Stimulated activated CD8-positive, alpha-beta memory T cell treated with anti-CD3 and anti-CD28 coated beads, Interleukin-12 subunit alpha, Interleukin-12 subunit beta, amount 100 ng/mL, for 24 hours (primary cell): ENCODE measurements at regions not wholly inside any gene's neighbourhood (a gene's known extent, or its start where the extent isn't known, plus 50 kb on each side); places are given as distances from the start of the nearest gene placed in this dataset.

Experiments used
- DNase-seq: peaks from one replicate; pipeline ENCODE4 v3.0.0-alpha.2; 2020; ENCODE audit errors: extremely low read depth

DNA sequence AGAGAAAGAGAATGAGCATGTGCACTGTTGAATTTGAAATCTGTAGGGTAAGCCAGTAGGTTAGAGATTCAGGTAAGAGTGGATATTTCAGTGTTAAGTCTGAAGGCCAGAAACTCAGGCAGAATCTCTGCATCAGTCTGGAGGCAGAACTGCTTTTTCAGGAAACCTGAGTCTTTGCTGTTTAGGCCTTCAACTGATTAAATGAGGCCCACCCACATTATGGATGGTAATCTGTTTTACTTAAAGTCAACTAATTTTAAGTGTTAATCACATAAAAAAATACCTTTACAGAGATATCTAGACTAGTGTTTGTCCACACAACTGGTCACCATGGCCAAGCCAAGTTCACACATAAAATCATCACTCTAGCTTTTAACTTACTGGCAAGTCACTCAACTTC, 205.0 kb upstream of the DDHD1 start:
- DNase-seq: no peak

DNA sequence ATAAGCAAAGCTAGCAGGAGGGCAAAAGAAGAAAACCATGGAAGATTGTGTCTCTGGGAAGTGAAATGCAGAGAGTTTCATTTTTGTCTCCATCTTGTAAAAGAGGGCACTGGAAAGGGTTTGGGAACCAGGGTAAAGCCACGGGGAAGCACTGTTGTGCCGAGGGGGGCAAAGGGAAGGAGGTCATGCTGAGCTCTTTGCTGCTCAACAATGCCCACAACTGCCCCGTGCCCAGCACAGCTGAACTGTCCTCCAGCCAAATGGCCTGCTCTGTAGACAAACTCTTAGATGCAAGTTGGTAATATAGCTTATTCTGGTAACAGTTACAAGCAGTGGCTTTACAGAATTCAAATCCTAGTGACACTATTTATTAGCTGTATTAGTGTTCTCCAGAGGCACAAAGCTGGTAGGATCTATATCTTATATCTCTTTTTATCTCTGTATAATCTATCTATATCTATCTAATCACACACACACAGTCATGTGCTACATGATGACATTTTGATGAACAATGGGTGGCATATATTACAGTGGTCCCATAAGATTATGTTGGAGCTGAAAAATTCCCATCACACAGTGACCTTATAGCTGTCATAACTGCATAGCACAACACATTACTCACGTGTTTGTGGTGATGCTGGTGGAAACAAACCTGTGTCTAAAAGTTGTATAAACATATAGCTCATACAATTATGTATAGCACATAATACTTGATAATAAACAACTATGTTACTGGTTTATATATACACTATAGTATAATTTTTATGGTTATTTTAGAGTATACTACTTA, 203.4 kb upstream of the DDHD1 start:
- DNase-seq: no peak

DNA sequence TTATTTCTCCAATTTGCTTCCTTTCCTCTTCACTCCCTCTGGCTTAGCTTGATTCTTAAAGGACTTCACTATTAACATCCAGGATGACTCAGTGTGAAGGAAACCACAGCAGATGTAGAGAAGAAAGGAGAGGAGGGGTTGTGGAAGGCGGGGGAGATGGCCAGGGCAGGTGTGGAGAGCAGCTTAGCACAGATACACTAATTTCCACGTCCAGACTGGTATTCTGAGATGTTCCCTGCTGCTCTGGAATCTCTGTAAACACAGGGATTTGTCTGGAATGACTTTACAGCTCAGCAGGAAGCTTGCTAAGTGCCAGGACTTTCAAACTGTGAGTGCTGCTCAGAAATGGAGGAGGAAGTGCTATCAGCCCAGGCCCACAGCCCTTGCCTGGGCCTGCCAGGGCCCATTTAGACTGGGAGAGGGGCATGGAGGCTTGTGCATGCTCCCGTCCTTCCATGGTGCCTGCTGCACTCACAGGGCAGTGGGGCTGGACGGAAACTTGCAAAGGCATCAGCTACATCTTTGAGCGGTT, 202.5 kb upstream of the DDHD1 start:
- DNase-seq: no peak

DNA sequence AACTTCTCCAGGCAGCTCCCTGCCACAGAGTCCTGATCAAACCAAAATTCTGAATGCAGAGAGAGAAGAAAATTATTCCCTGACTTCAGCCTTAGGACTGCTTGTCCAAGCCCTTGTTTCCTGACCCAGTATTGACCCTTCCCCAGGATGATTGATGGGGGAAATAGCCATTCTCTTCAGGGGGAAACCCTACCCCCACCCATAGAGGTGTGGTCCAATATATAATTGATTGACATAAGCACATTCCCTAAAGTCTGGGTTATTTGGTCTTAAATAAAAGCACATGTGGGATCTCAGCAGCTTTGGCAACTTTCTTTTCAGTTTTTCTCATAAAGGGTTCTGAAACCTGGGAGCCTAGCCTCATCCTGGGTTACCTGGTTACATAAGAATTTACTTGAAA, 201.2 kb upstream of the DDHD1 start:
- DNase-seq: no peak

GRCh38 chr14:53350866-53351265, 197.7 kb upstream of the DDHD1 start:
- no peak for DNase-seq

GRCh38 chr14:53350429-53350828, 197.3 kb upstream of the DDHD1 start:
- DNase-seq: no peak

DNA sequence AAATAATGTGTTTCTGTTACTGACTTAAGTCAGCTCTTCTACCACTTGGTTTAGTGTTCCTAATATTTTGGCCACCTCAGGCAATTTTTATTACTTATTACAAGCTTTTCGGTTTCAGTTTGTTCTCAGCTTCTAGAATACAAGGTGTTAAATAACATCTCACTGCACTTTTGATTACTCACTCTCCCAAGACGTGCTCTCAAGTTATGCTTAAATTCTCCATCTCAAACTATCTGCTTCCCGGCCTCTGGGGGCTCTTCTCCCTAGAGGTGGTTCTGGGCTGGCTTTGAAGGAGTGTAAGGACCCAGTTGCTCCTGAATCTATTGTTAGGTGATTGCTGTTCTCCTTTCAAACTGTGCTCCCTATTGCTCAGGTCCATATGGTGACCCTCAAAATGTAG, 193.9 kb upstream of the DDHD1 start:
- no peak for DNase-seq

DNA sequence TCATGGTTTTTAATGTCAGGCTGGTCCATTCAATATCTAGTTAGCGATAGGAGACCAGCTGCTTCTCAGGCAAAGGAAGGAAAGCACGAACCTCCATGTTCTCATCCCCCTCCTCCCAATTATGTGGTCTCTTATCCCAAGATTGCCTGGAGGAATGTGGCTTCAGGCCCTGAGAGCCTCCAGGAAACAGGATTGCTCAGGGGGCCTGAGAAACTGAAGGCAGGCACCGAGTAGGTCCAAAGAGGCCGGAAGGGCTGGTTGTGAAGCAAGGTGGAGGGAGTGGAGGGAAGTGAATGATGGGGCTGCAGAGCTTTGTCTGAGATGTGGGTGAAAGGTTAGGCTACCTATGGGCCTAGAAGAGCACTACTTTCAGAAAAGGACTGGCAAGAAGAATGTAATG, 188.2 kb upstream of the DDHD1 start:
- no peak for DNase-seq

- no peak for DNase-seq
Measured at GRCh38 chr14:53338192-53338591, 185.1 kb upstream of the DDHD1 start.

DNA sequence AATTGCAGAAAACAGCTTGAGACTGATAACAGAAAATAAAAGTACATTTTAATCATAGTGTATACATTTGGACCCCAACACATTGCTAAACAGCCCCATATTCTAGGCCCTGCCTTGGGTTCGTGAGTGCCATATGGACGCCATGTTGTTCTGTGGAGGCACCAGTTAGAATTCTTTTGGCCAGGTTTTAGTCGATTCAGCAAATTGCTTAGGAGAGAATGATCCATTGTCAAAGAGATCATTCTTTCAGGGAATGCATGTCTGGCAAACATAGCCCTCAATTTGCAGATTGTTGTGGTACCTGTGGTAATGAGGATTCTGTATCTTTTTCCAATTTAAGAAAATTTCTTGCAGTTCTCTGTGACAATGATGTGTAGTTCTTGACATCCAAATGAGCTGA, 183.6 kb upstream of the DDHD1 start:
- no peak for DNase-seq

DNA sequence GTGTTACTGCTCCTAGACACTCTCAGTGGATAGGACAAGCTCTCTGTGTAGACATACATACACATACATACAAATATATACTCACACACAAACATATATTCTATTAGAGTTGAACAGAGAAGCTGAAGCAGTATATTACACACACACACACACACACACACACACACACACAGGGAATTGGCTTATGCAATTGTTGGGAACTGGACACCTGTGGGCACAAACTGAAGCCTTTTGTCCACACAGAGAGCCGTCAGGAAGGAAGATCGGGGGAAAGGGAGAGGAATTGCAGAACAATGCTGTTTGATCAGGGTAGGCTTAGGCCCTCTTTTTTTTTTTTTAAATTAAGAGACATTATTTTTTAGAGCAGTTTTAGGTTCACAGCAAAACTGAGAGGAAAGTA, 180.7 kb upstream of the DDHD1 start:
- no peak for DNase-seq

DNA sequence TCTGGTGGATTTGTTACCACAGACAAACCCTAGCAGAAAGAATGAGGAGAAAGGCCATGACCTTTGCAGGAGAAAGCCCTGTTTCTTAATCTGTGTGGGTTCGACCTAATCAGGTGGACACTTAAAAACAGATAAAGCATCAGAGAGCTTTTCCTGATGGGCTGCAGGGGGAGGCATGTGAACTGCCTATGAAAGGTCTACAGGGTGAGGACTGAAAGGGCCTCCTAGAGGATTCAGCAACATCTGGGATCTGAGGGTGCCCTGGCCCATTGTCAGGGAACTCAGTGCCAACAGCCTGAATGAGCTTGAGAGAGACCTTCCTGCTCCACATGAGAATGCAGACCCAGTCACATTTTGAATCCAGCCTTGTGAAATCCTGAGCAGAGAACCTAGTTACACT, 178.8 kb upstream of the DDHD1 start:
- no peak for DNase-seq

DNA sequence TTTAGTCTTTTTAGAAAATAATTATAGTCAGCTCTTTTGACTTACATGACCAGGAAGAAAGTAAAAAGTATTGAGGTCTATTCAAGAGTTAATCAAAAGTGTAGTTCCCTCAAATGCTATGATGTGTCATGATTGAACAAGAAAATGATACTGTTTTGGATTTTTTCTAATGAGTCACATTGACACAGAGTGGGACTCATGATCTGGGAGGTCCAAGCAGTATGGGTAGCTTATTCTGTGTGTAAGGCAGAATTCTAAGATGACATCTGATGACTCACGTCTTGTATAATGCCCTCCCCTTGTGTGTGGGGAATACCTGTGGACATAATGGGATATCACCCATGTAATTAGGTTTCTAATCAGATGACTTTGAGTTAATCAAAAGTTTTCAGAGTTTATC, 178.1 kb upstream of the DDHD1 start:
- DNase-seq: no peak

DNA sequence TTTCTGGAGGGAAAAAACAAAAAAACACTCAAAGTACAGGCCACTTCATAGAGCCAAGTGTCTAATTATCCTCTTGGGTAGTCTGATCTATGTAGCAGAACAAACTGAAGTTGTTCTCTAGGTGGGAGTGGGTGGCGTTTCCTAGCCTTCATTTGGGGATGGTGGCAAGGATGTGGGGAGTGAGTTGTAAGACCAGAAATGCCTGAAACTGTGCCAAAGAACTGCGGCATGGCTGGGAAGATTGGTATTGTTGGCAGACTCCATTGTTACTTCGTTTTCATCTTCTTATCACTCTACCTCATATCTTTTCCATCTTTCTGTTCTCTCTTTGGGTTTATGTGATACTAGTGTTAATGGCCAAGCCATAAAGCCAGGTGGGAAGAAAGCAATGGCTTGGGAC, 177.3 kb upstream of the DDHD1 start:
- no peak for DNase-seq

DNA sequence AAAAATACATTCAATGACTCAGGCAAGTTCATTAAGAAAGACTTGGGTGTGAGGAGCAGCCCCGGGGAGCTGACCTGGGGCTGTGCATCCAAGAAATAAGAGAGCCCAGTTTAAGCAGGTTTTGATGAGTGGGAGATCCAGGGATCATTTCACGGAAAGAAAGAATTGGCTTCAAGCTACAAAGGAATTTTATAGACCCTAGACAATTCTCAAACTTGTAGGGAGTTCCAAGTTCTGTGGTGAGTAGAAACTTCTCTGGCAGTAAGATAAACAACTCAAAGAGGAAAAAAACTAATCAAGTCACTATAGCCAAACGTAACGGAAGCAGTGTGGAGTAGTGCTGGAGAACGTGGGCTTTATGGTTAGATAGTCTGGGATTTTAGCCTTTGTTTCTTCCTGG, 175.7 kb upstream of the DDHD1 start:
- no peak for DNase-seq

- no peak for DNase-seq
Measured at GRCh38 chr14:53327716-53328115, 174.6 kb upstream of the DDHD1 start.

DNA sequence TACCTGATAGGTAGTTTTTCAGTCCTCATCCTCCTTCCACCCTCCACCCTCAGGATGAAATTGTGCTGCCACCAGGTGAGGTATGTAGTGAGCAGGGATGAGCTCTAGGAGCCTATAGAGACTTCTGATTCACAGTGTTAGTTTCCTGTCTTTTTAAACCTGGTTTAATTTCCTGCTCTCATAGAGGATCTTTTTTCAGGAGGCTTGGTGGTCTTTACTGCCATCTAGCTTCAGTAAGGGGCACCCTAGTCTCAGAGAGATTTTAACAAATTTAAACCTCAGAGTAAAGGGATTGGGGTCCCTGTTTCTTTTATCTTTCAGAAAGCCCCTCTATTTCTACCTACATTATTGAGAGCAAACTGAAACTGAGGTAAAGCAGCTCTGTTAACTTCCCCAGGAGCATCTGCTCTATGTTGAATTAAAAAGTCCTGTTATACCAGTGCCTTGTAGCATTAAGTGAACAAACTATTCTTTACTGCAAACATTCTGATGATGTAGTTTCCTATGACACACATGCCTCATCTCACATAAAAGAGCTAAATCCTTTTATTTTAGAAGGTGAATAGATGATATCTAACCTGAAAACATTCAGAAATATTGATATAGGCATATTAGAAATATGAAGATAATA, 172.2 kb upstream of the DDHD1 start:
- no peak for DNase-seq

DNA sequence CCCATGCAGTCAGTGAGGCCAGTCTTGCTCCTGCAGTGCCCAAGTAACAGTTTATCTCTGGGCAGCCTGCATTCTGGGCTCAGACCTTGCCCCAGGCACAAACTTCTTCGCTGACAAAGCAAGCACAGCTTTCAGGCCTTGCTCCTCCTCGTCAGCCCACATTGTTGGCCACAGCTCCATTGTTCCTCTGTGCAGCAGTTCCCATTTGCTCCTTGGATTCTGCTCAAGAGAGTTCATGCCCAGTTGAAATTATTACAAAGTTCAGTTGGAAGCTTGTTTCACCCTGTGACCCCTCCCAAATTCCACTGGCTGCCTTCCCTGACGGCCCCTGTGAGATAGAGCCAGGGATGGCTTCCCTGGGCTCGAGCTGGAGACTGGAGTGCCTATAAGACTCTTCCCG, 163.4 kb upstream of the DDHD1 start:
- no peak for DNase-seq

- no peak for DNase-seq
Measured at GRCh38 chr14:53310412-53310811, 157.3 kb upstream of the DDHD1 start.

DNA sequence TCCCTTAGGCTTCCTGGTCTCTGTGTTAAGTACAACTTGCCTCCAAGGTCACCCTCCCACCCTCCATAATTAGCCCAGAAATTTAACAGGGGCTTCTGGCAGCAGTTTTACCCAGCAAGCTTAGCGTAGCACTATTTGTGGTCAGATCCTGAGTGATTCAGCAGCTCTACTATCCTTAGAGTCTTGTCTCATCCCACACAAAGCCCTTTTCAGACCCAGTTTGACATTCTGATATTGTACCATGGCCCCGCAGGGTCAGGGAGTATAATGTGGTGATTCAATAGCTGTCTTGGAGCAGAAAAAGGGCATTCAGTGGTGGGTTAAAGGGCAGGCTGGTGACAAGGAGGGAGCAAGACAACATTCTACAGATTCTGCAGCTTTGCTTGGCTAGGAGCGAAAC, 153.8 kb upstream of the DDHD1 start:
- no peak for DNase-seq

- no peak for DNase-seq
Measured at GRCh38 chr14:53306267-53306721, 153.2 kb upstream of the DDHD1 start.

GRCh38 chr14:53304726-53305381, 151.7 kb upstream of the DDHD1 start:
- DNase-seq: no peak
